RWPE1 (cell line): ENCODE measurements at regions not wholly inside any gene's neighbourhood (a gene's known extent, or its start where the extent isn't known, plus 50 kb on each side); places are given as distances from the start of the nearest gene placed in this dataset.
"Not testable (repeated sequence)": the region's sequence is repeated elsewhere in the genome, so short reads cannot be mapped to it uniquely, and the experiment has no call there.

Experiments used
- CTCF ChIA-PET: fragments of 350-600 bp; sonication (Branson Sonifier 250); formaldehyde crosslinking; extraction: SDS; loops from one replicate; lab custom pipeline; 2021; lab: Yijun Ruan, JAX
- POLR2A ChIA-PET: fragments of 400-600 bp; formaldehyde crosslinking; extraction: SDS; loops from one replicate; lab custom pipeline; 2020; ENCODE audit warnings: antibody characterized with exemption; ENCODE audit not compliant: low non-redundant PET; lab: Yijun Ruan, JAX
- DNase-seq: peaks from one replicate; pipeline ENCODE4 v3.0.0; 2012; ENCODE audit warnings: low spot score
- H3K27ac ChIP-seq: fragments of 450-650 bp; 2 replicates; pipeline ENCODE4 v1.5.1; 2017
- TF ChIP-seq, protein P1 (sequence below): fragments of 450-650 bp; conservative IDR thresholded peaks from 2 replicates; pipeline ENCODE4 v1.5.1; 2017; ENCODE audit warnings: low read depth, mild to moderate bottlenecking

DNA sequence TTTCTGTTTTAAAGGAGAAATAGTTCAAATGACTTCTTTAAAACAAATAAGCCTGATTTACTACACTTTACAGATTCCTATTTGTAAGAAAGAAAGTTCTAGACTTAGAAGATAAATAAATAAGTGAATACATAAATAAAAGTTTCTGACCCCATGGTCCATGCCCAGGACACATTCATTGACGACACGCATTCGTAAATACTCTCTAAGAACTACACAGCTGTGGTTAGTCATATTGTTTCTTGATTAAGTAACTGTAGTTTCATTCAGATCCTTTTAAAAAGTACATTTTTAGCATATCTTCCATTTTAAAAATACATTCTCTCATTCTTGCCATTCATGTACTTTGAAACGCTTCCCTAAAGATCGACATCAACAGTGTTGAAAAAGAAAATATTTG, 497.4 kb downstream of the SETD4 start:
- H3K27ac ChIP-seq = no peak overlapping the region
- ChIA-PET POLR2A (no interaction called here), CTCF (no interaction called here)
- DNase-seq = no peak
- TF ChIP-seq, protein P1, sequence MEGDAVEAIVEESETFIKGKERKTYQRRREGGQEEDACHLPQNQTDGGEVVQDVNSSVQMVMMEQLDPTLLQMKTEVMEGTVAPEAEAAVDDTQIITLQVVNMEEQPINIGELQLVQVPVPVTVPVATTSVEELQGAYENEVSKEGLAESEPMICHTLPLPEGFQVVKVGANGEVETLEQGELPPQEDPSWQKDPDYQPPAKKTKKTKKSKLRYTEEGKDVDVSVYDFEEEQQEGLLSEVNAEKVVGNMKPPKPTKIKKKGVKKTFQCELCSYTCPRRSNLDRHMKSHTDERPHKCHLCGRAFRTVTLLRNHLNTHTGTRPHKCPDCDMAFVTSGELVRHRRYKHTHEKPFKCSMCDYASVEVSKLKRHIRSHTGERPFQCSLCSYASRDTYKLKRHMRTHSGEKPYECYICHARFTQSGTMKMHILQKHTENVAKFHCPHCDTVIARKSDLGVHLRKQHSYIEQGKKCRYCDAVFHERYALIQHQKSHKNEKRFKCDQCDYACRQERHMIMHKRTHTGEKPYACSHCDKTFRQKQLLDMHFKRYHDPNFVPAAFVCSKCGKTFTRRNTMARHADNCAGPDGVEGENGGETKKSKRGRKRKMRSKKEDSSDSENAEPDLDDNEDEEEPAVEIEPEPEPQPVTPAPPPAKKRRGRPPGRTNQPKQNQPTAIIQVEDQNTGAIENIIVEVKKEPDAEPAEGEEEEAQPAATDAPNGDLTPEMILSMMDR = no peak

DNA sequence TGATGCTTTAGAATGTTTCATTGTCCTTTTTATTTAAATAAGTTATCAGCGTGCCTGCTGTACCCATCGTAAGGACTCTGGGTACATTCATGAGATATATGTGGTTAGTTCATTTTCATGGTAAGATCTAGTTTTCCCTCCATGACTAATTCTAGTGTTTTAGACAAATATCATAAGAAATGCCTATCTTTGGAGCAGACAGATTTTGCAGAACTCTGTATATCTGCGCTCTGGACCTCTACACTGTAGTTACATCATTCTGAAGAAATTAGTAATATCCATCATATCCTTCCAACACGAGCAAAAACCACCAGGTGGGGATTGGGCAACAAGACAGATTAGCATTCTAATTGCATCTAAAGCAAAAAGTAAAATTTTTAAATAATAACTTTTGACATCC, 499.2 kb downstream of the SETD4 start:
- ChIA-PET POLR2A (no interaction called here), CTCF (no interaction called here)
- no peak overlapping the region for H3K27ac ChIP-seq
- DNase-seq = no peak
- TF ChIP-seq, protein P1 = no peak

DNA sequence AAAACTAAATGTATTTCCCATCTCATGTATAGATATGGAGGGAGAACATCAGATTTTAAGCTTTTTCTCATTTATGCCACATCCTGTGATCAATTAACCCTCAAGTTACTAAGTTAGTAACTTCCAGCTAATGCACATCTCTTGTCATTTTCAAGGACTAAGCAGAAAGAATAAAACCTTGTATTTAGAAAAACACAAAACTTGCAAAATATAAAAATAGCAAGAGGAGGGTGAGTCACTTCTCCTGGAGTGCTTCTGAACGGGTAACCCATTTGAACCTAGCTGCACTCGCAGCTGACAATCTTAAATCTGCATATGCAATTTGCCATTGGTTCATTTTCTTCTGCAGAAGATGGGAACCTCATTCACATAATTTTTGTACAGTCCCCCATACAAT, 500.5 kb downstream of the SETD4 start:
- H3K27ac ChIP-seq = no peak overlapping the region
- TF ChIP-seq, protein P1 = no peak
- POLR2A ChIA-PET = no interaction called here
- no peak for DNase-seq
- CTCF ChIA-PET = no interaction called here

DNA sequence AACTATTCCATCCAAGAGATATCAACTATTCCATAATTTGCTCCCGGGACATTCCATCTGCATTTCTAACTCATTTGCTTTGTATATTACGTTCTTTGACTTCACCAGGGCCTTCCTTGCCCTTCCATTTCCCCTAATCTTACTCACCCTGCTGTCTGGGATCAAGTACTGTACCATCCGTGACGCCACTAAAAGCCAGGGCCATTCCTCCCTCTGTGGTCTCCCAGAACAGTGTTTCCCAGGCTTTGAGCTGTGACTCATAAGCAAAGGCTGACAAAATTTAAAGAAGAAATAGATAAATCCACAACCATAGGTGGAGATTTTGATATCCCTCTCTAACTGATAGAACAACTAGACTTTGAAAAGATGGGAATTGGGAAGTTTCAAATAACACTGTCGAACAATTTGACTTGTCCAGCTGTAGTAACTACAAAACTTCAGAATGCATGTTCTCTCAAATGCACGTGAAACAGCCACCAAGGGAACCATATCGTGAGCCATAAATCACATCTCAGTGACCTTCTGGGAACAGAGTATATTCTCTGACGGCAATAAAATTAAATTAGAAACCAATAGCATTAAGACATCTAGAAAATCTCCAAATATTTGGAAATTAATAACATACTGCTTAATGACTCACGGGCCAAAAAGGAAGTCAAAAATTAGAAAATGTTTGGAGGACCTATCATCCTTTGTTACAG, 501.0 kb downstream of the SETD4 start:
- POLR2A ChIA-PET = no interaction called here
- CTCF ChIA-PET = interaction anchor here (0.6 kb wide), 1 partner anchor 18 kb away, joined by 4 read pairs; no protein-coding TSS in a partner anchor
- DNase-seq = no peak
- TF ChIP-seq, protein P1 = no peak
- H3K27ac ChIP-seq = no peak overlapping the region

DNA sequence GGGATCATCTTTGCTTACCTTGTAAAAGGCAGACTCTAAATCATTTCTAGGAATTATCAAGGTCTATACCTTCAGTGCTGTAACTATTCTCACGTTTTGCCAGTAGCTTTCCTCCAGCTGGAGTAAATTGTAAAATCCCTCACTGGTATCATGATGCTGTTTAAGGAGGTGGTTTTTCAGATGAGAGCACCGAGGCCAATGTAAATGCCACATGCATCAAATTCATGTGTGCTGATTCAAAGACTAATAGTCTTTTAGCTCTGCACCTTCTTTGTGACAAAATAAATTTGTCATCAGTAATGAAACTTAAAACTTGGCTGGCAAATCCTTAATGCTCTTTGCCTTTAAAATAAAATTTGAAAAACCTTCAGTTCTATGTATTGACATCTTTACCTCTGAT, 503.8 kb downstream of the SETD4 start:
- CTCF ChIA-PET = interaction anchor here (0.7 kb wide), 1 partner anchor 179 kb away, joined by 3 read pairs; no protein-coding TSS in a partner anchor
- POLR2A ChIA-PET = no interaction called here
- no peak overlapping the region for H3K27ac ChIP-seq
- DNase-seq = no peak
- TF ChIP-seq, protein P1 = no peak

DNA sequence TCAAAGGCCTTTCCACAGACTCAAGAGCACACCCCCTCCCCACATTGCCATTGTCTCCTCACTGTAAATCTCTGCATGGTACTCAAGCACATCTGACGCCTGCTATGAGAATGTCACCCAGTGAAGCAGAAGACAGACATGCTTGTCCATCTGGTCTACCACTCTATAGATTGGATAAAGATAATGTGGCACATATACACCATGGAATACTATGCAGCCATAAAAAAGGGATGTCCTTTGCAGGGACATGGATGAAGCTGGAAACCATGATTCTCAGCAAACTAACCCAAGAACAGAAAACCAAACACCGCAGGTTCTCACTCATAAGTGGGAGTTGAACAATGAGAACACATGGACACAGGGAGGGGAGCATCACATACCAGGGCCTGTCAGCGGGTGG, 503.4 kb upstream of the RUNX1 start:
- POLR2A ChIA-PET, H3K27ac ChIP-seq, DNase-seq, CTCF ChIA-PET: not testable (repeated sequence)

DNA sequence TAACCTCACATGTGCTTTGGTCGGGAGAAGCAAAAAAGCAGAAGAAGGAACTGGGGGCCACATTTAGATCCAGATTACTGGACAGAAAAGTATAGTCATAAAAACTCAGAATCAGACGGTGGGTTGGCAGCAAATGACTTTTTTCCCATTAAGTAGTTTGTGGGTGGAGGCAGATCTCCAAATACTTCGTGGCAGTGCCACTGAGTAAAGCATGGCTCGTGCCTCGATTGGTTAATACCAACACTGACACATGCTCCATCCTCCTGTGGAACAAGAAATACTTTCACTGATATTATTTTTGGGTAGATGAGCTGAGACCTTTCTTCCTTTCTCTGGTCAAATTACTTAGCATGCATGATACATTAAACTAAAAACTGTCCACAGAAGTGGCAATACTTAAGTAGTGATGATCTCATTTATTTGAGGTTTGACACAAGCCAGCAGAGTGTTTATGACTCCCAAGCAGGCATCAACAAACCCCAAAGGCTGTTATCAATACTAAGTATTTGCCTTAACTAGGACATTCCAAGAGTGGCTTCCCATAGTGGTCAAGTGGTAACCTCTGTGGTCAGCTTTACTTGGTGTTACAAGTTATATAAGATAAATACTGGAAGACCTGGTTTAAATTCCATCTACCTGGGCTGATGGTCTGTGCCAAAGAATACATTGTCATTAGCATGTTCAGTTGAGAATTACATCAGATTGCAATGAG, 500.0 kb upstream of the RUNX1 start:
- POLR2A ChIA-PET = no interaction called here
- CTCF ChIA-PET = no interaction called here
- DNase-seq = no peak
- TF ChIP-seq, protein P1 = no peak
- H3K27ac ChIP-seq = no peak overlapping the region
